NCI-H748 (cell line): ENCODE measurements at regions not wholly inside any gene's neighbourhood (a gene's known extent, or its start where the extent isn't known, plus 50 kb on each side); places are given as distances from the start of the nearest gene placed in this dataset.
"Not testable (repeated sequence)": the region's sequence is repeated elsewhere in the genome, so short reads cannot be mapped to it uniquely, and the experiment has no call there.

ENCODE experiments used
- DNase-seq: peaks from one replicate; lab custom pipeline; 2025; ENCODE audit not compliant: unreplicated experiment; lab: John Stamatoyannopoulos, UW

DNA sequence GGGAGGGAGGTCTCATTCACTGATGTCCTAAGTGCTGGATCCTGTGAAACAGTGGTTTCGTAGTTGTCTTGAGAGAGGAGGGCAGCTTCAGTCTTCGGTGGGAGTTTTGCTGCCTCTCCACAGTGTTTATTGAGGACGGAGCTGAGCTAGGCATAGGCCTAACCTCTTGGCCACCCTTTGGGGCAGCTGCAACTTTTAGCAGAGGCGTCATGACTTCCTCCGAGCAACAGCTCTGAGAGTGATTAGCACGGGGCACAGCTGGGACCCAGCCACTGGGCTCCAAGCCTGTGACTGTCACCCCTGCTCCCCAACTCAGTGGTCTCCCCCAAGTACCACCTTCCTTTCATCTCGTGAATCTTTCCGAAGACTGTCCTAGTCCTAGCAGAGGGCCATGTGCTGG, 139.9 kb upstream of the NCOR2 start:
- DNase-seq, result no peak

- DNase-seq, result no peak
Observed at GRCh38 chr12:124706363-124706762, 139.0 kb upstream of the NCOR2 start.

DNA sequence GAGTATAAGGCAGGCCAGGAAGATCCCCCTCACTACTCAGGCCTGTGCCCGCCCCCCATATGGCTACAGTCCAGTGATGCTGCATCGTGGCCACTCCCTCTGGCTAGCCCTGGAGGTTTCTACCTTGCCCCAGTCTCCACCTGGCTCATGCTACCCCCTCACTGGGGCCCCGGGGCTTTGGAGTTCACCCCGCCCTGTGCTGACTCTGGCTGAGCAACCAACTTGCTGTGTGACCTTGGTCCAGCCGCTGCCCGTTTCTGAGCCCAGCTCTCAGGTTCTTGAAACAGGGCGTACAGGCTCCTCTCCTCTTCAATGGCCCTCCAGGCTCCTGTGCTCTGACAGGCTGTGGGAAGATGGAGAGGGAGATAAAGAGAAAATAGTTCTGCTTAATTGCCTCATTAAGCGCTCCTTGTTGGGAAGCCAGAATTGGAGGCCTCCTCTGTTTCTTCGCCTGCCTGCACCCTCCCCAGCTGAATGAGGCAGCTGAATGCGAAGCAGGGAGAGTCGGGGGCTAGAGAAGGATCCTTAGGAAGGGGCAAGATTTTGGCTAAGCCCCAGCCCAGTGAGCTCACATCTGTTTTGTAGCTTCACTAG, 138.2 kb upstream of the NCOR2 start:
- DNase-seq, result no peak

- DNase-seq, result no peak
Observed at GRCh38 chr12:124704619-124705018, 137.2 kb upstream of the NCOR2 start.

DNA sequence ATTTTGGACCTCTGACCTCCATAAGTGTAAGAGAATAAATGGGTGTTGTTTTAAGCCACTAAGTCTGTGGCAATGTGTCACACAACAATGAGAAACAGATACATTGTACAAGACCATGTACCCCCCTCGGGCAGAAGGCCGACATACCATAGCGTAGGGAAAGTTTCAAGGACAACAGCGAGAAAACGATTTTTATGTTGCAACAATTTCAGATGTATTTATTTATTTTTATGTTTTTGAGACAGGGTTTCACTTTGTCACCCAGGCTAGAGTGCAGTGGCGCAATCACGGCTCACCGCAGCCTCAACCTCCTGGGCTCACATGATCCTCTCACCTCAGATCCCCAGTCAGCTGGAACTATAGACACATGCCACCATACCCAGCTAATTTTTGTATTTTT, 136.4 kb upstream of the NCOR2 start:
- DNase-seq, result no peak

- DNase-seq, result no peak
Observed at GRCh38 chr12:124702736-124703135, 135.3 kb upstream of the NCOR2 start.

GRCh38 chr12:124700810-124701592, 133.6 kb upstream of the NCOR2 start:
- DNase-seq, result no peak

DNA sequence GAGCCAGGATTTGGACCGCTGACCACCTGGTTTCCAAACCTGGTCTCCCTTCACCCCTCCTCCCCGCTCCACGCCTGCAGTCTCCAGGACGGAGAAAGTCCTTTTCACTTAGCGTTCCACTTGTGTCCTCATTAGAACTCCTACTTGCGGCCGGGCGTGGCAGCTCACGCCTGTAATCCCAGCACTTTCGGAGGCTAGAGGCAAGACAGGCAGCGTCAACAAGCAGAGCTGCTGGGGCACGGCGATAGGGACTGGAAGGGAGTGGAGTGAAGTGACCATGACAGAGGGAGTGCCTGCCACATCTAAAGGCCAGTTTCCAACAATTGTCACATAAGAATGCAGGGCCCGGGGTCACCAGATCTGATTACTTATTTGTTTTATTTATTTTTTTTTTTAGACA, 132.5 kb upstream of the NCOR2 start:
- DNase-seq, result no peak

GRCh38 chr12:124698998-124699305, 131.5 kb upstream of the NCOR2 start:
- no peak for DNase-seq

- no peak for DNase-seq
Observed at GRCh38 chr12:124698211-124698997, 131.0 kb upstream of the NCOR2 start.

GRCh38 chr12:124697722-124698121, 130.3 kb upstream of the NCOR2 start:
- not testable (repeated sequence) for DNase-seq

- DNase-seq, result peak; percentile 69
Observed at GRCh38 chr12:124696693-124697476, 129.5 kb upstream of the NCOR2 start.

DNA sequence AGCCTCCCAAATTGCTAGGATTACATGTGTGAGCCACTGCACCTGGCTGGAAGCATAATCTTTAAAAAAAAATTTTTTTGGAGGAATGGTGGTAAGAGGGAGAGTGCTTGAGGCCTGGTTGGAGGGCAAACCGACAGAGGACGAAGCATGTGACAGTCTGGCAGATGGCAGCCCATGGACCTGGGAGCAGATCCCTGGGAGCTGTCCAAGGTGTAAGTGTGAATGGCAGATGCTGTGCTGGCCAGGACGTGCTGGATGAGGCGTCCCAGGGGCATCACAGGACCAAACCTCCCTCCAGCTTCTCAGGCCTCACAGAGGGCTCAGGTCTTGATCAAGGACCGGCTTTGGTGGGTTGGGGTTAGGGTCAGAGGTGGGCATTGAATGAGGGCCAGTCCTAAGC, 128.4 kb upstream of the NCOR2 start:
- no peak for DNase-seq

GRCh38 chr12:124694846-124695497, 127.6 kb upstream of the NCOR2 start:
- no peak for DNase-seq

GRCh38 chr12:124694250-124694649, 126.8 kb upstream of the NCOR2 start:
- DNase-seq, result no peak

- DNase-seq, result no peak
Observed at GRCh38 chr12:124693111-124693723, 125.8 kb upstream of the NCOR2 start.

DNA sequence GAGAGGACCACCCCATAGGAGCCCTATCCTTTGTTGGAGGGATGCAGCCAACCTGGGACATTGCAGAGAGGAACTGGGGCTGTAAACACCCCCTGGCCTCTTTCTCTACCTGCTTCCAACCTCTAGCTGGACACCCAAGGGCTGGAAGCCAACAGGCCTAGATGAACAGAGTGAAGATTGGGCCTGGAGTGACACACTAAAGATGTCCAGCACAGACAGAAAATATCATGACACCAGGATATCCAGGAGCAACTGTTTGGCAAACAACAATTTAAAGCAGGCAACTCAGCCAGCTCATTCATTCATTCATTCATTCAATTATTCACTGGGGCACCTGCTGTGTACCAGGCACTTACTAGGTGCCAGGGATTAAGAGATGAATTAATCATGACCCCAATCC, 125.0 kb upstream of the NCOR2 start:
- no peak for DNase-seq

DNA sequence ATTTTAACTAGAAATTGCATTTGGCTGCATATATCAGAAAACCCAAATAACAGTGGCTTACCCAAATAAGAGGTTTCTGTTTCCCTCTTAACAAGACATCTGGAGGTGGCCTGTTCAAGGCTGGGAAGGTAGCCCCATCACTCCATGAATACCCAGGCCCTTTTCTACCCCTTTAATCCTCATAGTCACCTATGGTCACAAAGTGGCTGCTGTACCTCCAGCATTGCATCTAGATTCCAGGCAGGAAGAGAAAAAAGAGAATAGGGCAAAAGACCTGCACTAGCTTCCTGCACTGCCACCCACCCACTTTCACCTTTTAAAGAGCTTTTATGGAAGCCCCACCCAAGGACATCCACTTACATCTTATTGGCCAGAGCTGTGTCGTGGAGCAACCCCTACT, 124.0 kb upstream of the NCOR2 start:
- DNase-seq, result no peak

GRCh38 chr12:124689631-124690030, 122.2 kb upstream of the NCOR2 start:
- no peak for DNase-seq

DNA sequence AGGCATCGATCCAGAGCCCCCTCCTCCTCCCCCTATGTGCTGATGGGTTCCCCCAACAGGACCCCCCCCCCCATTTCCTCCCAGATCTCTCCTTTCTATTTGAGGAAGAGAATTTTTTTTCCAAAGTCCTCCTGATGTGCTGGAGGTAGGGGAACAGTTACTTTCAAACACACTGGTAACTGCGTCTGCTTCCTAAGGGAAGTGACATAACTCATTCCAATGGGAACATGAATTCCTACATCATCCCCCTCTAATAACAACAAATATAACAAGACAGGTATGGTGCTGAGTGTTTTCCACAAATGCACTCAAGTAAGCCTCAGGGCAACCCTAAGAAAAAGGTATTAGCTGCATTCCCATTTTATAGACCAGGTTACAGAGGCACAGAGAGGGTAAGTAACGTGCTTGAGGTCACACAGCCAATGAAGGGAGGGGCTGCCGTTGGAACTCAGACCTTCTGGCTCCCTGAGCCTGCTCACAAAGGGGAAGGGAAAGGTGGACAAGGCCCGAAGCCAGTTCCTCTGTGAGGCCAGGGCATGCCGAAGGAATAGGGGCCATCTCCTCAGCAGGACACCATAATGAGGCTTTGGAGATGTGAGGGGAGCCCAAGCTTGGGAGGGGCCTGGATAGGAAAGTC, 121.1 kb upstream of the NCOR2 start:
- DNase-seq, result no peak
